ENCODE measurements at regions not wholly inside any gene's neighbourhood (a gene's known extent, or its start where the extent isn't known, plus 50 kb on each side); places are given as distances from the start of the nearest gene placed in this dataset.

GRCh38 chr9:87068177-87068840 is 121.0 kb upstream of the GAS1 start:
- CTCF ChIA-PET, result interaction anchor here (0.5 kb wide), 1 partner anchor 221 kb away, joined by 3 read pairs; no protein-coding TSS in a partner anchor
- no peak for DNase-seq (ENCODE audit: low read depth, low spot score)
- H3K4me3 ChIP-seq (ENCODE audit: low read depth, low read length), result no peak overlapping the region
- no peak for TF ChIP-seq CTCF (IDR thresholded peaks at IDR 0.05; ENCODE audit: insufficient read depth, low read length, missing control alignments)
- POLR2A ChIA-PET, result no interaction called here

- no peak for DNase-seq (ENCODE audit: low read depth, low spot score)
- POLR2A ChIA-PET, result interaction anchor here (0.9 kb wide), 1 partner anchor 122 kb away, joined by 5 read pairs; the partner anchor contains the start of gene GAS1
- H3K4me3 ChIP-seq (ENCODE audit: low read depth, low read length), result no peak overlapping the region
- TF ChIP-seq CTCF (IDR thresholded peaks at IDR 0.05; ENCODE audit: insufficient read depth, low read length, missing control alignments), result no peak
- CTCF ChIA-PET, result no interaction called here
Measured at GRCh38 chr9:87069690-87070089, 122.4 kb upstream of the GAS1 start.

GRCh38 chr9:87070336-87070735 is 123.0 kb upstream of the GAS1 start:
- ChIA-PET POLR2A (interaction anchor here (0.9 kb wide), 1 partner anchor 123 kb away, joined by 5 read pairs; the partner anchor contains the start of gene GAS1), CTCF (no interaction called here)
- TF ChIP-seq CTCF (IDR thresholded peaks at IDR 0.05; ENCODE audit: insufficient read depth, low read length, missing control alignments), result no peak
- DNase-seq (ENCODE audit: low read depth, low spot score), result no peak
- H3K4me3 ChIP-seq (ENCODE audit: low read depth, low read length), result no peak overlapping the region

- ChIA-PET CTCF (interaction anchor here (0.6 to 0.7 kb wide), 2 partner anchors 10 to 581 kb away, joined by 3 read pairs; no protein-coding TSS in a partner anchor), POLR2A (no interaction called here)
- no peak overlapping the region for H3K4me3 ChIP-seq (ENCODE audit: low read depth, low read length)
- DNase-seq (ENCODE audit: low read depth, low spot score), result no peak
- no peak for TF ChIP-seq CTCF (IDR thresholded peaks at IDR 0.05; ENCODE audit: insufficient read depth, low read length, missing control alignments)
Measured at GRCh38 chr9:87071473-87071872, 124.2 kb upstream of the GAS1 start.

- no peak for DNase-seq (ENCODE audit: low read depth, low spot score)
- CTCF ChIA-PET, result no interaction called here
- POLR2A ChIA-PET, result no interaction called here
- no peak overlapping the region for H3K4me3 ChIP-seq (ENCODE audit: low read depth, low read length)
- no peak for TF ChIP-seq CTCF (IDR thresholded peaks at IDR 0.05; ENCODE audit: insufficient read depth, low read length, missing control alignments)
Measured at GRCh38 chr9:87073692-87074091, 126.4 kb upstream of the GAS1 start.

GRCh38 chr9:87075537-87075936 is 128.2 kb upstream of the GAS1 start:
- ChIA-PET CTCF (no interaction called here), POLR2A (no interaction called here)
- DNase-seq (ENCODE audit: low read depth, low spot score), result no peak
- no peak for TF ChIP-seq CTCF (IDR thresholded peaks at IDR 0.05; ENCODE audit: insufficient read depth, low read length, missing control alignments)
- H3K4me3 ChIP-seq (ENCODE audit: low read depth, low read length), result no peak overlapping the region

Measured in AG04449 (cell line).